ENCODE measurements at regions not wholly inside any gene's neighbourhood (a gene's known extent, or its start where the extent isn't known, plus 50 kb on each side); places are given as distances from the start of the nearest gene placed in this dataset.
"Not testable (repeated sequence)": the region's sequence is repeated elsewhere in the genome, so short reads cannot be mapped to it uniquely, and the experiment has no call there.

DNA sequence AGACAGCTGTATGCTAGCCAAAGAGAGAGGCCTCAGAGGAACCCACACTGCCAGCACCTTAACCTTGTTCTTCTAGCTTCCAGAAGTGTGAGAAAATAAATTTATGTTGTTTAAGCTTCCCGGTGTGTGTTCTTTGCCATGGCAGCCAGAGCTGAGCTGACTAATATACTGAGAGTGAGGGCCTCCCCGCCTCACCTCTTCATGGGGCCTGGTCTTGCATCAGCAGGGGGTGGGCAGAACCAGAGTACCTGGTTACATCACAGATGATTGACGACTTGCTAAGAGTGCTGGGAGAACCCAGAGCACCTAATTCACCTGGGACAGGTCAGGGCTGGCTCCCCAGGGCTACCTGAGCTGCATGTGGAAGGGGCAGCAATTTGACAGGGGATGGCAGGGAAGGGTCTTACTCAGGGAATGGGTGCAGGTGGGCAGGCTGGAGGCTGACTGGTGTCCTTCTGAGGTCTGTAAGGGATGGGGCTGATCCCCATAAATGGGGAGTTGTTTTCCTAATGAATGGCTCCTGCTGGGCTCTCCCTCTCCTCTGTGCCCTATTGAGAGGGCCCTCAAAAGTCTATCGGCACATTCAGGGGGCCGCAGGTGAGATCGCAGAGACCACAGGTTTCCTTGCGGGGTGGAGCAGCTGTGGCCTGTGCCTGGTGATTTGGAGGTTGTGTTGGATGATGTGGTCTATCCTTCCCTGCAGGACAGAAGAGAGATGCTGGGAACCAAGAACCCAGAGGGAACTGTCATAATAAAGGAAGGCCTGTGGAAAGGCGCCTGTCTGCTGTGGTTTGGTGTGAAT lies 60.6 kb upstream of the ETV3 start:
- Histone ChIP-seq H3K27me3 (ENCODE audit: insufficient read depth, poor library complexity, severe bottlenecking) (no peaks in the 10 kb centered on the region), H3K36me3 (ENCODE audit: low read depth) (no peaks in the 10 kb centered on the region), H3K27ac (ENCODE audit: poor library complexity, severe bottlenecking) (no peak overlapping the region), H3K4me1 (ENCODE audit: insufficient read depth, poor library complexity, severe bottlenecking) (no peaks in the 10 kb centered on the region), H3K4me3 (ENCODE audit: severe bottlenecking) (no peak overlapping the region), H3K9me3 (ENCODE audit: severe bottlenecking) (no peaks in the 10 kb centered on the region)
- ATAC-seq (ENCODE audit: low read depth), result peak; percentile 53
- no peak for DNase-seq (ENCODE audit: low spot score)
- no peak for TF ChIP-seq CTCF (IDR thresholded peaks at IDR 0.05; ENCODE audit: poor library complexity, severe bottlenecking)

GRCh38 chr1:157197906-157198435 lies 59.8 kb upstream of the ETV3 start:
- TF ChIP-seq CTCF (IDR thresholded peaks at IDR 0.05; ENCODE audit: poor library complexity, severe bottlenecking), result no peak
- ATAC-seq (ENCODE audit: low read depth), result no peak
- Histone ChIP-seq H3K9me3 (ENCODE audit: severe bottlenecking) (no peaks in the 10 kb centered on the region), H3K27me3 (ENCODE audit: insufficient read depth, poor library complexity, severe bottlenecking) (no peaks in the 10 kb centered on the region), H3K36me3 (ENCODE audit: low read depth) (no peaks in the 10 kb centered on the region), H3K27ac (ENCODE audit: poor library complexity, severe bottlenecking) (no peak overlapping the region), H3K4me1 (ENCODE audit: insufficient read depth, poor library complexity, severe bottlenecking) (no peaks in the 10 kb centered on the region), H3K4me3 (ENCODE audit: severe bottlenecking) (no peak overlapping the region)
- DNase-seq (ENCODE audit: low spot score), result no peak

DNA sequence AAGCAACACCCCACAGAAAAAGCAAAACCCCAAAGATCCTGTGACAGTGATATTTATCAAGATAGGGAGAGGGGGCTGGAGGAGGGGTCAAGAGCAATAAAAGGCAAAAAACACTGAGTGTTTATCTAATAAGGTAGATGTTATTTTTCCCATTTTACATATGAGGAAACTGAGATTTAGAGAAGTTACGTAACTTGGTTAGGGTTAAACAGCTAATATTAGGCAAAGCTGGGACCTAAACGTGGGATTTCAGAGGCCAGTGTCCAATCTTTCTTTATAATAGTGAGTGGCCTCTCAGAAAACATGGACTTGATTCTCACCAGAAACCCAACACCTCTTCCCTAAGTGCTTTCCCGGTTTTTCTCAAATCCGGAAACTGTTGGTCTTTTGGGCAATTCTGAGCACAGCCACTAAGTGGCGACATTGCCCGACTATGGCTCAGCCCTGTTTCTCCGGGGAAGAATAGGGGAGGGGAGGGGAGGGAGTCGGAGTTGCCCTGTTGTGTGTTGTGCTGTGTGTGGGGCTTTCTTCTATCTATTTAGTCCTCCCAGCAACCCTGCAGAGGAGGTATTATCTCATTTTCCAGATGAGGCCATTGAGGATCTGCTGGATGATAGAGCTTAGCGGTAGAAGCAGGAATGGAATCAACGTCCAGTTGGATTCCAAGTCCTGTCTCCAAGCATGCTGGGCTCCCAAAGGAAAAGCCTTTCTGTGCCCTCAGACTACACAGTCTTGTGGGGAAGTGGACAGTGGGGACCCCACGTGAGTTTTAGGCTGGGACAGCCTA lies 58.7 kb upstream of the ETV3 start:
- not testable (repeated sequence) for H3K36me3 ChIP-seq (ENCODE audit: low read depth); H3K27me3 ChIP-seq (ENCODE audit: insufficient read depth, poor library complexity, severe bottlenecking); H3K27ac ChIP-seq (ENCODE audit: poor library complexity, severe bottlenecking); H3K9me3 ChIP-seq (ENCODE audit: severe bottlenecking); DNase-seq (ENCODE audit: low spot score); H3K4me3 ChIP-seq (ENCODE audit: severe bottlenecking); ATAC-seq (ENCODE audit: low read depth); H3K4me1 ChIP-seq (ENCODE audit: insufficient read depth, poor library complexity, severe bottlenecking)
- TF ChIP-seq CTCF (IDR thresholded peaks at IDR 0.05; ENCODE audit: poor library complexity, severe bottlenecking), result peak; percentile 51

DNA sequence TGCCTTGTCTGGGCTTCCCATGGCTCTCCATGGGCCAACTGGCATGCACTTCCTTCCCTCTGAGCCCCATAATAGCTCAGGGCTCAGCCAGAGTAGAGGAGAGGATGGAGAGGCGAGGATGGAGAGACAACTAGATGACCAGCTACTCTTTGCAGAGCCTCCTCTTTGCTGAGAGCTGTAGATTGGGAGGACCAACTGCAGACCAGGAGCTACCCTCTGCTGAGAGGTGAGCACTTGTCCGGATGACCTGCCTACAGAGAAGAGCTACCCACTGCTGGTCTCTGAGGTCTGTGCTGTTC lies 58.0 kb upstream of the ETV3 start:
- no peaks in the 10 kb centered on the region for H3K4me1 ChIP-seq (ENCODE audit: insufficient read depth, poor library complexity, severe bottlenecking)
- no peaks in the 10 kb centered on the region for H3K36me3 ChIP-seq (ENCODE audit: low read depth)
- H3K4me3 ChIP-seq (ENCODE audit: severe bottlenecking), result no peak overlapping the region
- no peaks in the 10 kb centered on the region for H3K9me3 ChIP-seq (ENCODE audit: severe bottlenecking)
- DNase-seq (ENCODE audit: low spot score) (no peak), ATAC-seq (ENCODE audit: low read depth) (no peak)
- TF ChIP-seq CTCF (IDR thresholded peaks at IDR 0.05; ENCODE audit: poor library complexity, severe bottlenecking), result no peak
- no peak overlapping the region for H3K27ac ChIP-seq (ENCODE audit: poor library complexity, severe bottlenecking)
- no peaks in the 10 kb centered on the region for H3K27me3 ChIP-seq (ENCODE audit: insufficient read depth, poor library complexity, severe bottlenecking)

Data from RWPE2 (cell line).